Activated B cell treated with CpG ODN at 0.5 μM for 24 hours (primary cell): ENCODE measurements at regions not wholly inside any gene's neighbourhood (a gene's known extent, or its start where the extent isn't known, plus 50 kb on each side); places are given as distances from the start of the nearest gene placed in this dataset.

Source experiments
- ATAC-seq: fragments of 200-7000 bp; cut with Tn5 transposase; one replicate; pipeline ENCODE4 v1.10.0; 2021; ENCODE audit warnings: low read depth, mild to moderate bottlenecking, moderate library complexity
- CTCF ChIA-PET: fragments of 350-600 bp; sonication (Branson Sonifier 250); formaldehyde crosslinking; loops from one replicate; lab custom pipeline; 2021; ENCODE audit warnings: antibody characterized with exemption; lab: Charles Lee
- POLR2A ChIA-PET: fragments of 350-600 bp; sonication (Branson Sonifier 250); formaldehyde crosslinking; loops from one replicate; lab custom pipeline; 2021; ENCODE audit warnings: antibody characterized with exemption; lab: Charles Lee
- DNase-seq: peaks from one replicate; pipeline ENCODE4 v3.0.0; 2022
- H3K27ac Mint-ChIP-seq: one replicate; pipeline ENCODE4 v1.8.0; 2020; ENCODE audit warnings: mixed read lengths
- H3K27me3 Mint-ChIP-seq: one replicate; pipeline ENCODE4 v1.8.0; 2021; ENCODE audit warnings: mixed read lengths
- H3K36me3 Mint-ChIP-seq: one replicate; pipeline ENCODE4 v1.8.0; 2021; ENCODE audit warnings: low read depth, mixed read lengths
- H3K4me1 Mint-ChIP-seq: one replicate; pipeline ENCODE4 v1.8.0; 2021; ENCODE audit warnings: mixed read lengths
- H3K4me3 Mint-ChIP-seq: one replicate; pipeline ENCODE4 v1.8.0; 2020; ENCODE audit warnings: mild to moderate bottlenecking, mixed read lengths
- H3K9me3 Mint-ChIP-seq: one replicate; pipeline ENCODE4 v1.8.0; 2020; ENCODE audit warnings: mixed read lengths
- intact Hi-C: fragments of 100-400 bp; cut with micrococcal nuclease; formaldehyde crosslinking; loops from one replicate; pipeline ENCODE4 v1.15.1; 2024
- TF ChIP-seq, protein P1 (sequence below): fragments of 200-600 bp; IDR thresholded peaks from one replicate; pipeline ENCODE4 v1.8.0; 2022; ENCODE audit warnings: antibody characterized with exemption, mild to moderate bottlenecking

- intact Hi-C loops, result no loop called here
- Mint-ChIP-seq H3K27ac (no peak overlapping the region), H3K4me1 (no peaks in the 10 kb centered on the region), H3K27me3 (no peaks in the 10 kb centered on the region), H3K4me3 (no peak overlapping the region), H3K36me3 (no peaks in the 10 kb centered on the region), H3K9me3 (peaks cover 6% of the 10 kb centered on the region)
- DNase-seq, result no peak
- no peak for ATAC-seq
- ChIA-PET POLR2A (no interaction called here), CTCF (no interaction called here)
- TF ChIP-seq, protein P1, sequence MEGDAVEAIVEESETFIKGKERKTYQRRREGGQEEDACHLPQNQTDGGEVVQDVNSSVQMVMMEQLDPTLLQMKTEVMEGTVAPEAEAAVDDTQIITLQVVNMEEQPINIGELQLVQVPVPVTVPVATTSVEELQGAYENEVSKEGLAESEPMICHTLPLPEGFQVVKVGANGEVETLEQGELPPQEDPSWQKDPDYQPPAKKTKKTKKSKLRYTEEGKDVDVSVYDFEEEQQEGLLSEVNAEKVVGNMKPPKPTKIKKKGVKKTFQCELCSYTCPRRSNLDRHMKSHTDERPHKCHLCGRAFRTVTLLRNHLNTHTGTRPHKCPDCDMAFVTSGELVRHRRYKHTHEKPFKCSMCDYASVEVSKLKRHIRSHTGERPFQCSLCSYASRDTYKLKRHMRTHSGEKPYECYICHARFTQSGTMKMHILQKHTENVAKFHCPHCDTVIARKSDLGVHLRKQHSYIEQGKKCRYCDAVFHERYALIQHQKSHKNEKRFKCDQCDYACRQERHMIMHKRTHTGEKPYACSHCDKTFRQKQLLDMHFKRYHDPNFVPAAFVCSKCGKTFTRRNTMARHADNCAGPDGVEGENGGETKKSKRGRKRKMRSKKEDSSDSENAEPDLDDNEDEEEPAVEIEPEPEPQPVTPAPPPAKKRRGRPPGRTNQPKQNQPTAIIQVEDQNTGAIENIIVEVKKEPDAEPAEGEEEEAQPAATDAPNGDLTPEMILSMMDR, result no peak
Observed at GRCh38 chr15:96838081-96838480, 507.6 kb downstream of the NR2F2 start.

DNA sequence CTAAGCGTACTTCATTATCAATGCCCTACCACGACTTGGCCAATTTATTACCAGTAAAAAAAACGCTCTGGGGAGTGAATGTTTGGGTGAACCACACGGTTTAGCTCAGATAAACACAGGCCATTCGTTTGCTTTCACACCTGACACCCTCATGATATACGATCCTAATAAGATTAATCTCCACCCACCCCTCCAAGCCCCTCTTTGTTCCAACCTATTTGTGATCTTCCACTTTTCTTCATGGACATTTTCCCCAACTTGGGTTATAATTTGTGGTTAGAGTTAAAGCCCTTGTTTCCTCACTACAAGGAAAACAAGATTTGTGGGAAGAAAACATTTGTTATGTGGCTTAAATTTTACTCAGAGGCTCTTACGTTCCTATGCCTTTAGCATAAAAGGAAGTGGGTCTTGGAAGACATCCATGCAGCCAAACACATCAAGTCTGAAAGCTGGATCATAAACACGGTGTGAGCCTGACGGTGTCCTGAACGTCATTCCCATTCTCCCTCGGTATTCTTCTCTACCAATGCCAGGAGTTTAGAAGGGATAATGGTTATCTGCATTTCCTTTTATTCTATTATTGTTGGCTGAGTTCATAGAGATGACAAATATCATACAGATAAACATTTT, 518.9 kb downstream of the NR2F2 start:
- Mint-ChIP-seq H3K36me3 (no peaks in the 10 kb centered on the region), H3K27ac (no peak overlapping the region), H3K9me3 (peaks cover 2% of the 10 kb centered on the region), H3K4me1 (no peaks in the 10 kb centered on the region), H3K4me3 (no peak overlapping the region), H3K27me3 (no peaks in the 10 kb centered on the region)
- ChIA-PET POLR2A (no interaction called here), CTCF (no interaction called here)
- no peak for ATAC-seq
- intact Hi-C loops, result no loop called here
- no peak for DNase-seq
- TF ChIP-seq, protein P1, result no peak

DNA sequence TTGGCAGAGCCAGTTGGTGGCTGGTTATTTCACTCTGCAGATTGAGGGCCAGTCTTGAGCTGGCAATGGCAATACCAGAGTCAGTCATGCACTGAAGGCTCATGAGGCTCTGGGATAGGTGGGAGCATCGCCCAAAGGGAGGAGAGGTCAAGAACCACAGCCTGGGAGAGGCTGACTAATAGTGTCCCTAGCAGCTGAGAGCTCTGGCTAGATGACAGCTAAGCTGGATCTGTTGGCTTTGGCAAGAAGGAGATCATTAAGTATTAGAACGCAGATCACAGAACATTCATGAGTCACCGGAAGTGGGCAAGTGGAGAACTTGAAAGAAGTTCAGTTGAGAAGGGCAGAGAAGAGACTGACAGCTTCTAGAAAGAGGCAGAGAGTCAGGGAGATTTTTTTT, 521.1 kb downstream of the NR2F2 start:
- TF ChIP-seq, protein P1, result no peak
- no peaks in the 10 kb centered on the region for H3K27me3 Mint-ChIP-seq
- no peak overlapping the region for H3K27ac Mint-ChIP-seq
- H3K9me3 Mint-ChIP-seq, result peaks cover 6% of the 10 kb centered on the region
- ChIA-PET CTCF (no interaction called here), POLR2A (no interaction called here)
- ATAC-seq (no peak), DNase-seq (no peak)
- intact Hi-C loops, result no loop called here
- no peaks in the 10 kb centered on the region for H3K36me3 Mint-ChIP-seq
- H3K4me3 Mint-ChIP-seq, result no peak overlapping the region
- no peaks in the 10 kb centered on the region for H3K4me1 Mint-ChIP-seq

- ATAC-seq (no peak), DNase-seq (no peak)
- TF ChIP-seq, protein P1, result no peak
- no peak overlapping the region for H3K27ac Mint-ChIP-seq
- POLR2A ChIA-PET, result no interaction called here
- CTCF ChIA-PET, result no interaction called here
- no peaks in the 10 kb centered on the region for H3K27me3 Mint-ChIP-seq
- no peak overlapping the region for H3K4me3 Mint-ChIP-seq
- intact Hi-C loops, result no loop called here
- peaks cover 4% of the 10 kb centered on the region for H3K9me3 Mint-ChIP-seq
- no peaks in the 10 kb centered on the region for H3K4me1 Mint-ChIP-seq
- no peaks in the 10 kb centered on the region for H3K36me3 Mint-ChIP-seq
Observed at GRCh38 chr15:96858694-96859093, 528.2 kb downstream of the NR2F2 start.

DNA sequence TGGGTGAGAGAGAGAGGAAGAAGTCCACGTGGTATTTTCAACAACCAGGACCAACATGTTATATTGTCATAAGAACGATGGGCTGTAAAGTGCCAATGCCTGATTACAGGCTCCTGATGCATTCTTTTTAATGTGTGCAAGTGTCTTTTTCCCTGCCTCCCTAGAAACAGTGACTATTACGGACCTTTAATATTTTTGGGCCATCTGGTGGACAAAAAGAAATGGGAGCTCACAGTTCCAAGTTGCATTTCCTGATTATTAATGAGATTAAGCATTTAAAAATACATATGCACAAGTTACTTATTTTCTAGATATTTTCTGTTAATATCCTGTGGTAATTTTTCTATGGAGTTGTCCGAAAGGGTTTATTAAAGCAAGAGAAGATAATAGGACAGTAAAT, 530.2 kb downstream of the NR2F2 start:
- no peaks in the 10 kb centered on the region for H3K27me3 Mint-ChIP-seq
- TF ChIP-seq, protein P1, result no peak
- no peaks in the 10 kb centered on the region for H3K36me3 Mint-ChIP-seq
- ChIA-PET CTCF (no interaction called here), POLR2A (no interaction called here)
- ATAC-seq (no peak), DNase-seq (no peak)
- H3K4me1 Mint-ChIP-seq, result no peaks in the 10 kb centered on the region
- intact Hi-C loops, result no loop called here
- peaks cover 4% of the 10 kb centered on the region for H3K9me3 Mint-ChIP-seq
- no peak overlapping the region for H3K27ac Mint-ChIP-seq
- H3K4me3 Mint-ChIP-seq, result no peak overlapping the region
